ENCODE measurements at regions not wholly inside any gene's neighbourhood (a gene's known extent, or its start where the extent isn't known, plus 50 kb on each side); places are given as distances from the start of the nearest gene placed in this dataset.

- no peak for TF ChIP-seq CTCF (conservative IDR thresholded peaks at IDR 0.05)
- TF ChIP-seq EZH2 (IDR thresholded peaks at IDR 0.05; ENCODE audit: low read depth), result no peak
Observed at GRCh38 chr17:5694551-5694950, 110.2 kb upstream of the NLRP1 start.
